Stimulated activated naive CD8-positive, alpha-beta T cell treated with anti-CD3 and anti-CD28 coated beads, Interleukin-15, Interleukin-2, amounts not matched to agents 100 ng/mL and 50 ng/mL, for 24 hours (primary cell): ENCODE measurements at regions not wholly inside any gene's neighbourhood (a gene's known extent, or its start where the extent isn't known, plus 50 kb on each side); places are given as distances from the start of the nearest gene placed in this dataset.

Experiments
- H3K27ac Mint-ChIP-seq: one replicate; pipeline ENCODE4 v1.8.0; 2021; ENCODE audit warnings: mild to moderate bottlenecking, mixed read lengths
- H3K27me3 Mint-ChIP-seq: one replicate; pipeline ENCODE4 v1.8.0; 2021; ENCODE audit warnings: mixed read lengths
- H3K36me3 Mint-ChIP-seq: one replicate; pipeline ENCODE4 v1.8.0; 2021; ENCODE audit warnings: low read depth, mixed read lengths
- H3K4me1 Mint-ChIP-seq: one replicate; pipeline ENCODE4 v1.8.0; 2021; ENCODE audit warnings: low read depth, mixed read lengths
- H3K4me3 Mint-ChIP-seq: one replicate; pipeline ENCODE4 v1.8.0; 2021; ENCODE audit warnings: mild to moderate bottlenecking, mixed read lengths
- H3K9me3 Mint-ChIP-seq: one replicate; pipeline ENCODE4 v1.8.0; 2021; ENCODE audit warnings: mixed read lengths

DNA sequence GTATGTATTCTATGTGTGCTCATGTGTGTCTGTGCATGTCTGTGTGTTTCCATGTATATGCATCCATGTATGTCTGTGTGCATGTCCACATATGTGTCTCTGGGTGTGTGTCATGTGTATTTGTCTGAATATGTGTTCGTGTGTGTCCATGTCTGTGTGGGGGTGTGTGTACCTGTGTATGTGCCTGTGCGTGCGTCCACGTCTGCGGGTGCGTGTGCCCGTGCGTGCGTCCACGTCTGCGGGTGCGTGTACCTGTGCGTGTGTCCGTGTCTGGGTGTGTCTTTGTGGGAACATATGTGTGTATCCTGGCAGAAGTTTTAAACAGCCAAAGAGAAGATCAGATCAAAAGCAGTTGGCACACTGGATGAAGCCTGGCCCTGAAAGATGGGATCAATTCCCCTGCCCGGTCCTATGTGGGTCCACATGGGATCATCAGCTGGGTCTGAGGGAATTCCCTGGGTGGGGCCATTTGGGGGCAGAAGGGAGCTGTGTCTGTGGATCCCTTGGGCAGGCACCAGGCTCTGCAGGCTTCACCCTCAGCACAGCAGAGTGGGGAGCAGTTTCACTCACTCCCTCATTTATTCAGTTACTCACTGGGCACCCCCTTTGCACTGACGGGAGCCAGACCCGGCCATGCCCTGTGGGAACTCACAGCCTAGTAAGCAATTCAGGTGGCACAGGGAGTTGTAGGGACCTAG is 167.4 kb downstream of the MN1 start:
- Mint-ChIP-seq H3K36me3 (no peaks in the 10 kb centered on the region), H3K4me3 (no peak overlapping the region), H3K27me3 (peaks cover 3% of the 10 kb centered on the region), H3K9me3 (peaks cover 7% of the 10 kb centered on the region), H3K27ac (no peak overlapping the region), H3K4me1 (no peaks in the 10 kb centered on the region)

DNA sequence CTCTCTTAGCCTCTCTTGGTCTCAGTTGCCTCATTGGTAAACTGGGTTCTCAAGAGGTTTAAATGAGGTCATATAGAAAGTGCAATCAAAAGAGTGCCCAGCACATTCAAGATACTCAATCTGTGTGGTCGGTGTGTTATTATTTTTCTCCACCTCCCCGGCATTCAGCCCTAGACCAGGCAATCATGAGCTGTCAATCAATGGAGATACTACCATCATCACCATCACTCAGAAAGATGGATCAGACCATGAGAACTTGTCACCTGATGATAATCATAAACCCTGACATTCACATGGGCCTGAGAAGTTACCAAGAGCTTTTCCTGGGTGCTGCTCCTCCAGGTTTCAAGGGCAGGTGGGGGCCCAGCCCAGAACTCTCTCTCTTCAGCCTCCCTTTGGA is 166.1 kb downstream of the MN1 start:
- Mint-ChIP-seq H3K36me3 (no peaks in the 10 kb centered on the region), H3K9me3 (peaks cover 7% of the 10 kb centered on the region), H3K27me3 (peaks cover 3% of the 10 kb centered on the region), H3K27ac (no peak overlapping the region), H3K4me1 (no peaks in the 10 kb centered on the region), H3K4me3 (no peak overlapping the region)

DNA sequence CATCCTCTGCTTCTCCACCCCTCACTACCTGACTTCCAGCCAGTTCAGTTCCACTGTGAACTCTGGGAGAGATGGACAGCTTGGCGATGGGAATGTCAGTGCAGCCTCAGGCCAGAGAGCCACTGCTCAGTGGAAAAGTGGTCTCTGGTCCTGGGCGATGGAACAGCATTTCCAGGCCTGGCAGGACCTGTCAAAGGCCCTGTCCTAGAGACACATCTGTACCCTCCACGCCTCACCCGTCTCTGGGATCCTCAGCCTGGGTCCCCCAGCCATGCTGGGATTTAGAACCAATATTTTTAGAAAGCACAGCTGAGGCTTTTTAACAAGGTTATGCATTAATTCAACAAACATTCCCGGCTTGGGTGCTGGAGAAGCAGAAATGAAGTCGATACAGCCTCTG is 165.7 kb downstream of the MN1 start:
- H3K27ac Mint-ChIP-seq = no peak overlapping the region
- H3K27me3 Mint-ChIP-seq = peaks cover 3% of the 10 kb centered on the region
- peaks cover 7% of the 10 kb centered on the region for H3K9me3 Mint-ChIP-seq
- no peak overlapping the region for H3K4me3 Mint-ChIP-seq
- H3K4me1 Mint-ChIP-seq = no peaks in the 10 kb centered on the region
- H3K36me3 Mint-ChIP-seq = no peaks in the 10 kb centered on the region

DNA sequence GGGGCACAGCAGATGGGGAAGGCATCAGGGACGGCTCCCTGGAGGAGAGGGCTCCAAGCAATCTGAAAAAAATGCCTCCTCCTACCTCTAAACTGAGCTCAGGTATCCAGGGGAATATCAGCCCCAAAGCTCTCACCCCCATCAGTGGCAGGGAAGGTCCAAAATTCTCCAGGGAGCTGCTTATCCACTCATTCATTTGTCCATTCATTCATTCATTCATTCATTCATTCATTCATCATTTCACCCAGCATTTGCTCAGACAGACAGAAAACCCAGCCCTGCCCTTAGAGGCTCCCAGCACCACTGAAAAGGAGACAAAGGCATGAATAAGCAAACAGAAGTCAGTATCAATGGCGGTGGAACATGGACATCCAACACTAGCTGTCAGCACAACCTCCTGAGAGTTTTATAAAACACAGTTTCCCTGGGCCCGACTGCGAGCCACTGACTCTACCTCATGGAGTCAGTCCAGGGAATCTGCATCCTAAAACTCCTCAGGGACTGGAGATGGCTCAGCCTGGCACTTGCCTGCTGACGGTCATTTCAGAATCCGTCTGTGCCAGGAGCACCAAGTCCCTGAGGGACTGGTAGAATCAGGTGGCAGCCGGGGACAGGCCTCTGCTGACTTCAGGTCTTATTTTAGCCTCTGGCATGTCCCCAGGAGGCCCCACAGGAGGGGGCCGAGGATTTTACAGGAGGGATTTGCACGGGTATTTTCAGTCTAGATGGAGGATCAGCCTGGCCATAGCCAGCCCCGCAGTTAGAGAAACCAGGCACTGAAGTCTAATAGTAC is 164.6 kb downstream of the MN1 start:
- peaks cover 3% of the 10 kb centered on the region for H3K27me3 Mint-ChIP-seq
- H3K36me3 Mint-ChIP-seq = no peaks in the 10 kb centered on the region
- peaks cover under 1% of the 10 kb centered on the region for H3K9me3 Mint-ChIP-seq
- H3K27ac Mint-ChIP-seq = no peak overlapping the region
- H3K4me3 Mint-ChIP-seq = no peak overlapping the region
- no peaks in the 10 kb centered on the region for H3K4me1 Mint-ChIP-seq

DNA sequence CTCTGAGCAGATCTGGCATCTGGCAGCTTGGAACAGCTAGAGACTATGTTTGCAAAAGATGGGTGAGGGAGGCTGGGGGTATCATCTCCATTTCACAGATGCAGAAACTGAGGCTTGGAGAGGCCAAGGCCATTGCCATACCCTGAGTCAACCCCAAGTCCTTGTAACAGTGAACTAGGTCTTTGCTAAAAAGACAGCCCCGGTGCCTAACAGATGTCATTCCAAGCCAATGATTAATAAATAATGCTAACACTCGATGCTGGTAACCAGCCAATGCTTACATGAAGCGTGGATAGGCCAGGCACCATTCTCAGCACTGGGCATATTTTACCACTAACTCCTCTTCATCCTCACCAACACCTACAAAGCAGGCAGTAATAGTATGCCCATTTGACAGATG is 164.0 kb downstream of the MN1 start:
- Mint-ChIP-seq H3K4me3 (no peak overlapping the region), H3K27ac (no peak overlapping the region), H3K4me1 (no peaks in the 10 kb centered on the region), H3K27me3 (peaks cover 3% of the 10 kb centered on the region), H3K36me3 (no peaks in the 10 kb centered on the region), H3K9me3 (no peaks in the 10 kb centered on the region)

DNA sequence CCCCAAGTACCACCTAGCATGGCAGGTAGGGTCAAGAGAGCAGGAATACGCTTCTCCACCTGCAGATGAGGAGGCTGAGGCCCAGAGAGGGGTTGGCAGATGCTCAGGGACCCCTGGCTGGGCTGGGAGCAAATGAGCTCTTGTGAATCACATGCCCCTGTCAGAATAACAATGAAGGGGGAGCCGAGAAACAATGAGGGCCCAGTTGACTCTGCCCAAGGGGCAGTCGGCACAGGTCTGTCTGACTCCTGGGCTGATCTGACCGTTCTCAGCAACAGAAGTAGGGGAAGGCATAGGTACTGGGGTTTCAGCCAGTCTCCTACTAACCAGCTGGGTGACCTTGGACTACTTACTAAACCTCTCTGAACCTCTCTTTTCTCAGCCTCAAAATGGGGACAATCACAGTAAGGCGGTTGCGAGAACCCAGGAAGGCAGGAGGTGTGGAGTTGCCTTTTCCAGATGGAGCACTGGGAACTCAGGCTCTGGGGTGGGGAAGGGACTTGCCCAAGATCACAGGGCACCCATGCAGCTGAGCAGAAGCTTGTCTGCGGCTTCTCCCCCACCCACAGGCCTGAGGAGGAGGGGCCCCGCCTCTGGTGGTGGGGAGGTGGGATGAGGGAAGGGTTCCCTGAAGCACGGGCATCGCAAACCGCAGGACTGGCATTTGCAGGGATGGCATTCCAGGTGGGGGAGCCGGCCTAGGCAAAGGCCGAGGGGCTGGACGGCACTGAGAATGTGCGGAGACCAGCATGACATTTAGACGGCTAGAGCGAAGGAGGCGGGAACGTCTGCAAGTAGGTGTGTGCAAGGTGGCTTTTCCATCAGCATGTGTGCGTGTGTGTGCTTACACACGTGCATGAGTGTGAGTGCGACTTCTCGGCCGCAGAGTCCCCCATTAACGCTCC is 163.0 kb downstream of the MN1 start:
- no peak overlapping the region for H3K27ac Mint-ChIP-seq

DNA sequence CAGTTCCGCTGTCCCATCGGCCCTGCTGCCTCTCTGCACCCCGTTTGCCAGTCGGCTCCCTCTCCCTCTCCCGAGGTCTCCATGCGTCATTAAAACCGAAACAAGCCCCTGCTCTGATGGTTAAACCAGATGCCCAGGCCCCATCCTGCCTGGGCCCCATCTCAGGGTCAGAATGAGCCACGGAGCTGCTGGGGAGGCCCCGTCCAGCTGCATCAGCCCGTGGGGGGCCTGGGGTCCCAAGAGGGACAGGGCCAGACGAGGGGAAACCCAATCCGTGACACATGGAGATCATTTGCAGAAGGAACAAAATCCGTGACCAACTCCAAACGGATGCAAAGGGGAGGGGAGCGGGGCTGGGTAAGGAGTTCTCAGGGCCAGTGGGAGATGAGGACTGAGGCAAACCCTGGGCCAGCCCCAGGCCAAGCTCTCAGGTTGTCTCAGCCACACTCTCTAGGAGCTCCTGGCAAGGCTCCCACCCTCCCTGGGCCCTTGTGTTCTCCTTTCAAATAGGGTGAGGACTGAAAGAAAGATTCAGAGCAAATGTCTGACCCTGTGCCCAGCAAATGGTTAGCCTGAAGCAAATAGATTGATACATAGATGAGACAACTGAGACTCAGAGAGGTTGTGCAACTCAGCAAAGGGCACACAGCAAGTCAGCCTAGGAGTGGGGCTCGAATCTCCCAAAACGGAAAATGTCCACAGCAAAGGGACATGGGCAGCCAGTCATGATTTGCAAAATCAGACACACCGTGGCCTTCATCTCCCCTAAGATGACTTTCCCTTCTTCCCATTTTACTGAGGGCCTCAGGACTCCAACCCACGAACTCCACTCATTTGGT is 162.1 kb downstream of the MN1 start:
- no peaks in the 10 kb centered on the region for H3K36me3 Mint-ChIP-seq
- no peaks in the 10 kb centered on the region for H3K4me1 Mint-ChIP-seq
- no peaks in the 10 kb centered on the region for H3K27me3 Mint-ChIP-seq

More for the DNA sequence above, 163.0 kb downstream of the MN1 start:
- H3K4me1 Mint-ChIP-seq = no peaks in the 10 kb centered on the region
- H3K4me3 Mint-ChIP-seq = no peak overlapping the region
- H3K36me3 Mint-ChIP-seq = no peaks in the 10 kb centered on the region
- no peaks in the 10 kb centered on the region for H3K9me3 Mint-ChIP-seq
- H3K27me3 Mint-ChIP-seq = peaks cover under 1% of the 10 kb centered on the region

DNA sequence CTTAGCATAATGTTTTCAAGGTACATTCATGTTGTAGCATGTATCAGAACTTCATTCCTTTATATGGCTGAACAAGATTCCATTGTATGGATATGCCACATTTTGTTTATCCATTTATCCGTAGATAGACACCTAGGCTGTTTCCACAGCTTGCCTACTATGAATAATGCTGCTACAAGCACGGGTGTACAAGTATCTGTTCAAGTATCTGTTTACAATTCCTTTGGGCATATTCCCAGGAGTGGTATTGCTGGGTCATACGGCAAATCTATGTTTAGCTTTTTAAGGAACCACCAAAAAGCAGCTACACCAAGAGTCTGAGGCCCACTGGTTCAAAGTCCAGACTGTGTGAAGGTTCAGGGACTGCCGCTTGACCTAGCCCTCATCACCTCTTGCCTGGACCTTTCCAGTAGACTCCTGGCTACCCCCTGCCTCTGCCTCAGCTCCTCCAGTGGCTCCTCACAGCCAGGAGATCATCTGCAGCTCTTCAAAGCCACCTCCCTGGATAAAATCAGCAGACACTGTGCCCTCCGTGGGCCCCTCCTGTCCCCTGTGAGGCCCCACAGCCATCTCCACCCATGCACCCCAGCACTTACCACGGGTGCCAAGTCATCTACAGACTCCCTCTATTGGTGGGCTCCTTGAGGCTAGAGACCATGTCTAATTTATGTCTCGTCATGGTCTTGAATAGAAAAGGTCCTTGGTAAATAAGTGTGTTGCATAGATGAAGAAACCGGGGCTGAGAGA is 160.3 kb downstream of the MN1 start:
- Mint-ChIP-seq H3K9me3 (no peaks in the 10 kb centered on the region), H3K4me1 (no peaks in the 10 kb centered on the region), H3K27me3 (no peaks in the 10 kb centered on the region), H3K36me3 (no peaks in the 10 kb centered on the region), H3K27ac (no peak overlapping the region), H3K4me3 (no peak overlapping the region)

More for the DNA sequence above, 162.1 kb downstream of the MN1 start:
- Mint-ChIP-seq H3K9me3 (no peaks in the 10 kb centered on the region), H3K4me3 (no peak overlapping the region), H3K27ac (no peak overlapping the region)

DNA sequence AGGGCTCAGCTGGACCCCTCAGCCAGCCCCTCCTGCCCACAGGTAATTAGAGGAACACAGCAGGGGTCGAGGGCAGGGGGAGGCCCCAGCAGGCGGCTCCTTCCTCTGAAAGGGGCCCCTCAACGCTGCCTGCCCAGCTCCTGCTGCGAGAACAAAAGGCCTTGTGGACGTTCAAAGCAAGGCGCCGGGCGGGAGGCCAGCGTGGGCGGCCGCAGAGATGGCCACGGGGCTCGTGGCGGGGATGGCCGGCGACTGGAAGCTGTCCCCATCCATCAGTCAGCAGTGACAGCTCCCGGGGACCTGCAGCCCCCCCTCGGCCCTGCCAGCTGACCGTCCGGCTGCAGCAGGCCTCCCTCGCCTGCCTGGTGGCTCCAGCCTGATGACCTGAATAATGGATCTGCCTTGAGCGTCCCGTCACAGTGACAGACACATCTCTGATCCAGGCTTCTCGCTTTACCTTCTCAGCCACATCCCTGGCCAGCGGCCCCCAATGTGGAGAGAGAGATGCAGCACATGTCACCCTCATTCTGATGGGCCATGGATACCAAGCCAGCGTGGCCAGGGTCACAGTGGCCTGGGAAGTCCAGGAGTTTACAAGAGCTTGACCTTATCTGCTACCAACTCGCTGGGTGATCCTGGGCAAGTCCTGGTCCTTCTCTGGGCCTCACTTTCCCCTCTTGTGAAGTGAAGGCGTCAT is 159.3 kb downstream of the MN1 start:
- no peak overlapping the region for H3K4me3 Mint-ChIP-seq
- no peak overlapping the region for H3K27ac Mint-ChIP-seq
- H3K9me3 Mint-ChIP-seq = no peaks in the 10 kb centered on the region
- no peaks in the 10 kb centered on the region for H3K36me3 Mint-ChIP-seq
- no peaks in the 10 kb centered on the region for H3K4me1 Mint-ChIP-seq
- no peaks in the 10 kb centered on the region for H3K27me3 Mint-ChIP-seq

DNA sequence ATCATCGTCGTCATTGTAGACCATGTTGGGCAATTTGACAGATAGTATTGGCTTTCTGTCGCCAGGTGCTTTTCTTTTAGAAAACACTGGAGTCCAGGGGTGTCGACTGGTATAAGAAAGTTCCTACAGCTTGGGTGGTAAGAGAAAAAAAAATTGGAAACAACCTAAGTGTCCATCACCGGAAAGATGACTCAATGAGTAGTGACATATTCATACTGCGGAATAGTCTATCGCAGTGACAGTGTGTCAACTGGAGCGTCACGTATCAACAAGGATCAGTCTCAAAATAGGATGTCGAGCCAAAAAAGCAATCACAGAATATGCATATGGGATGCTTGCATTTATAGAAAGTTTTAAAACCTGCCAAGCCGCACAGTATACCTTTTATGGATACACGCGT is 157.6 kb downstream of the MN1 start:
- H3K27ac Mint-ChIP-seq = no peak overlapping the region
- H3K9me3 Mint-ChIP-seq = no peaks in the 10 kb centered on the region
- no peaks in the 10 kb centered on the region for H3K4me1 Mint-ChIP-seq
- H3K27me3 Mint-ChIP-seq = peaks cover 10% of the 10 kb centered on the region
- no peaks in the 10 kb centered on the region for H3K36me3 Mint-ChIP-seq
- no peak overlapping the region for H3K4me3 Mint-ChIP-seq

DNA sequence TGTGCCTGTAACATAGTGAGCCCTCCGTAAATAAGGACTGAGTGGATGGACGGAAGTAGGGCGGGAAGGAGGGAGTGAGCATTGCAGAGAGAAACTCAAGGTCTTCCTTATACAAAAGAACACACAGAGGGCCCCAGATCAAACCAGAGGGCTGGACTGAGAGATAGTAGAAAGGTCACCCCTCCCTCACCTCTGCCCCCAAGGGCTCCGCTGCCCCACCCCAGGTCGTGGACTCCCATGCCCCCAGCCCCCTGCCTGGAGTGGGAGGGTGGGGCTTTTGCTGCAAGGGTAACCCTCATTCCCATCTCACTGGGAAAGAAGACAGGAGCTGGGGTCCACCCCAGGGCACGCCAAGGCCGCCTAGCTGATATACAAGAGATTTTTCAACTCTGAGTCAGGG is 157.0 kb downstream of the MN1 start:
- Mint-ChIP-seq H3K4me3 (no peak overlapping the region), H3K27me3 (peaks cover 11% of the 10 kb centered on the region), H3K9me3 (no peaks in the 10 kb centered on the region), H3K27ac (no peak overlapping the region), H3K36me3 (no peaks in the 10 kb centered on the region), H3K4me1 (no peaks in the 10 kb centered on the region)

DNA sequence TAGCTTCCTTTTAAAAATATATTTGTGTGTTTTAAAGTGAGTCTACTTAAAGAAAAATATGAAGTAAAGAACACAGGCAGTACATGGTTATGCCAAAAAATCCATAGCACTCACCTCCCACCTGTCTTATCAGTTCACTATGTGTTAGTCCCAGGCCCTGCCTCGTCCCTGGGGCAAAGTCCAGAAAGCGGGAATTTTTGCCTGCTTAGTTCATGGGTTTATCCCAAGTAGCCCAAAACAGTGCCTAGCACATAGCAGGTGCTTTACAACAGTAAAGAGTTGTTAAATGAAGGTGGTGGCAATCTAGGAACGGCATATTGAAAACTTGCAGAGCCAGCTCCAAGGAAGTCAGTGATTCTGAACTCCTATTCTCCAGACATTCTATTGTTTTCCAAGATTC is 154.0 kb downstream of the MN1 start:
- Mint-ChIP-seq H3K27me3 (peaks cover 15% of the 10 kb centered on the region), H3K9me3 (no peaks in the 10 kb centered on the region), H3K27ac (no peak overlapping the region)

DNA sequence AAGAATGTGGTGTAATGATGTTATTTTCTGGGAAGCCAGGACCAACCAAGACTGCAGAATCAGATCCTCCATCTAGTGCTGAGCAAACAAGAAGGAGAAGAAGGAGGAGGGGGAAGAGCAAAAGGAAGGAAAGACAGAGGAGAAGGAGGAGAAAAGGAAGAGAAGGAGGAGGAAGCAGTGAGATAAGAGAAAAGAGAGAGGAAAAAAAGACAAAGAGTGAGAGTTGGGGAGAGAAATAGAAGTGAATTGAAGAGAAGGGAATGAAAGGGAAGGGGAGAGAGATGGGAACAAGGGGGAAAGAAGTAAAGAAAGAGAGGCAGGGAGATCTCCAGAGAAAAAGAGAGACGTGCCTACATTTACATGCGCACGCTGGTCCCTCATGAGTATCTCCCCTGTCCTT is 153.5 kb downstream of the MN1 start:
- H3K4me3 Mint-ChIP-seq = no peak overlapping the region
- no peaks in the 10 kb centered on the region for H3K4me1 Mint-ChIP-seq
- H3K36me3 Mint-ChIP-seq = no peaks in the 10 kb centered on the region
- H3K27ac Mint-ChIP-seq = no peak overlapping the region
- H3K27me3 Mint-ChIP-seq = peaks cover 15% of the 10 kb centered on the region
- no peaks in the 10 kb centered on the region for H3K9me3 Mint-ChIP-seq

More for the DNA sequence above, 154.0 kb downstream of the MN1 start:
- no peaks in the 10 kb centered on the region for H3K4me1 Mint-ChIP-seq
- H3K36me3 Mint-ChIP-seq = no peaks in the 10 kb centered on the region
- H3K4me3 Mint-ChIP-seq = no peak overlapping the region
